LNCaP clone FGC (cell line): ENCODE measurements at regions not wholly inside any gene's neighbourhood (a gene's known extent, or its start where the extent isn't known, plus 50 kb on each side); places are given as distances from the start of the nearest gene placed in this dataset.

Experiments
- DNase-seq: peaks from one replicate; pipeline ENCODE4 v3.0.0-alpha.2; 2011; ENCODE audit warnings: low read depth
- H3K4me3 ChIP-seq: 2 replicates; pipeline ENCODE4 v1.5.1; 2011; ENCODE audit warnings: mild to moderate bottlenecking, low read depth, low read length, control low read depth
- CTCF ChIP-seq: IDR thresholded peaks from 2 replicates; pipeline ENCODE4 v1.5.1; 2012; ENCODE audit warnings: mild to moderate bottlenecking; ENCODE audit not compliant: control insufficient read depth, insufficient read depth; ENCODE audit errors: extremely low read depth

GRCh38 chr2:136505462-136505861 lies 259.9 kb upstream of the THSD7B start:
- H3K4me3 ChIP-seq, result no peak overlapping the region
- TF ChIP-seq CTCF, result no peak

GRCh38 chr2:136502660-136503059 lies 262.7 kb upstream of the THSD7B start:
- TF ChIP-seq CTCF, result no peak
- H3K4me3 ChIP-seq, result no peak overlapping the region
- DNase-seq, result no peak

More at GRCh38 chr2:136505462-136505861, 259.9 kb upstream of the THSD7B start:
- DNase-seq, result no peak

GRCh38 chr2:136497709-136498108 lies 267.6 kb upstream of the THSD7B start:
- TF ChIP-seq CTCF, result no peak
- DNase-seq, result no peak
- no peak overlapping the region for H3K4me3 ChIP-seq

- DNase-seq, result no peak
- no peak for TF ChIP-seq CTCF
- no peak overlapping the region for H3K4me3 ChIP-seq
These were observed 268.4 kb upstream of the THSD7B start for GRCh38 chr2:136496966-136497365.

GRCh38 chr2:136495636-136496035 lies 269.7 kb upstream of the THSD7B start:
- H3K4me3 ChIP-seq, result no peak overlapping the region
- TF ChIP-seq CTCF, result no peak
- DNase-seq, result no peak

- no peak for DNase-seq
- no peak overlapping the region for H3K4me3 ChIP-seq
- TF ChIP-seq CTCF, result no peak
These were observed 272.4 kb upstream of the THSD7B start for GRCh38 chr2:136492901-136493300.

GRCh38 chr2:136490100-136490499 lies 275.2 kb upstream of the THSD7B start:
- no peak overlapping the region for H3K4me3 ChIP-seq
- no peak for DNase-seq
- TF ChIP-seq CTCF, result no peak
